K562 (cell line): ENCODE measurements at regions not wholly inside any gene's neighbourhood (a gene's known extent, or its start where the extent isn't known, plus 50 kb on each side); places are given as distances from the start of the nearest gene placed in this dataset.

ENCODE experiments used
- ATAC-seq: fragments of 200-7000 bp; cut with Tn5 transposase; 3 replicates; pipeline ENCODE4 v1.9.1; 2020; ENCODE audit warnings: moderate library complexity
- BruUV-seq: library from RNA; stranded (reverse); fragments of 400-500 nt; replicated peaks from 2 replicates; lab custom pipeline; 2021; lab: Mats Ljungman, UMichigan
- CTCF ChIA-PET: fragments of 300-600 bp; formaldehyde crosslinking; extraction: SDS; loops from one replicate; lab custom pipeline; 2021; ENCODE audit warnings: low intra/inter-chr PET ratio; lab: Yijun Ruan, JAX
- POLR2A ChIA-PET: fragments of 300-600, 350-650 bp; sonication (Branson Sonifier 250); formaldehyde crosslinking; extraction: SDS; loops from one replicate; lab custom pipeline; 2021; ENCODE audit warnings: antibody characterized with exemption, inconsistent platforms; lab: Yijun Ruan, JAX
- DNase-seq, 4 experiments: peaks; one replicate each; pipeline versions ENCODE4 v3.0.0 to v3.0.0-alpha.2; 2011 to 2018; ENCODE audit warnings: low spot score in 3 of 4, mixed read lengths in 3 of 4; ENCODE audit errors: extremely low read depth in 1 of 4
- FAIRE-seq: peaks from 2 replicates; lab custom pipeline; 2011; peaks lifted over from hg19 to GRCh38; lab: Jason Lieb, UNC
- H2AFZ ChIP-seq: 2 replicates; pipeline ENCODE4 v1.6.0; 2011; ENCODE audit warnings: low read depth, low read length, control low read depth, inconsistent platforms
- H3K27ac ChIP-seq: fragments of 200-600 bp; 3 replicates; pipeline ENCODE4 v1.8.0; 2011; ENCODE audit warnings: low read depth, mild to moderate bottlenecking, control low read depth, inconsistent platforms, low read length, moderate library complexity, mixed read lengths; ENCODE audit errors: extremely low read depth
- H3K27me3 ChIP-seq, 2 experiments: fragments of 300-600 bp in 1 of 2; 2 replicates in 1 of 2; 3 replicates in 1 of 2; pipeline versions ENCODE4 v1.6.0 to v1.8.0; 2011; ENCODE audit warnings: inconsistent platforms in 2 of 2, low read length in 2 of 2, mild to moderate bottlenecking in 1 of 2, mixed read lengths in 1 of 2, moderate library complexity in 1 of 2; ENCODE audit not compliant: control insufficient read depth in 2 of 2, insufficient read depth in 2 of 2
- H3K36me3 ChIP-seq: fragments of 300-600 bp; 3 replicates; pipeline ENCODE4 v1.8.0; 2011; ENCODE audit warnings: mild to moderate bottlenecking, low read length, inconsistent platforms; ENCODE audit not compliant: control insufficient read depth, insufficient read depth
- H3K4me1 ChIP-seq, 2 experiments: fragments of 200-600 bp in 1 of 2; replicated peaks in 1 of 2; 2 replicates in 1 of 2; 3 replicates in 1 of 2; pipeline versions ENCODE4 v1.5.1 to v1.8.0; 2011; ENCODE audit warnings: inconsistent platforms in 2 of 2, low read length in 2 of 2, mild to moderate bottlenecking in 1 of 2, mixed read lengths in 1 of 2, moderate library complexity in 1 of 2; ENCODE audit not compliant: control insufficient read depth in 2 of 2, insufficient read depth in 2 of 2
- H3K4me2 ChIP-seq: 2 replicates; pipeline ENCODE4 v1.6.1; 2011; ENCODE audit warnings: low read length, control low read depth, inconsistent platforms, mixed read lengths; ENCODE audit not compliant: insufficient read depth
- H3K4me3 ChIP-seq: fragments of 200-600 bp; sonication (generic), shearing (Covaris generic); 2 replicates; pipeline ENCODE4 v1.5.1; 2016; ENCODE audit warnings: control low read depth, inconsistent platforms
- H3K79me2 ChIP-seq: fragments of 200-600 bp; 3 replicates; pipeline ENCODE4 v1.8.0; 2011; ENCODE audit warnings: low read length, inconsistent platforms; ENCODE audit not compliant: control insufficient read depth, insufficient read depth
- H3K9ac ChIP-seq, 2 experiments: 2 replicates each; pipeline versions ENCODE4 v1.6.0 to v1.6.1; 2011; ENCODE audit warnings: low read depth in 2 of 2, low read length in 2 of 2, control low read depth in 1 of 2, inconsistent platforms in 1 of 2, mild to moderate bottlenecking in 1 of 2, mixed read lengths in 1 of 2; ENCODE audit not compliant: insufficient read depth in 1 of 2
- H3K9me1 ChIP-seq: one replicate; pipeline ENCODE4 v1.6.0; 2011; ENCODE audit warnings: inconsistent platforms, mild to moderate bottlenecking, low read length, moderate library complexity; ENCODE audit not compliant: control insufficient read depth, insufficient read depth
- H3K9me3 ChIP-seq: replicated peaks from 2 replicates; pipeline ENCODE4 v1.5.1; 2011; ENCODE audit warnings: low read depth, low read length, inconsistent platforms; ENCODE audit not compliant: control insufficient read depth, insufficient read depth
- H4K20me1 ChIP-seq: replicated peaks from 2 replicates; pipeline ENCODE4 v1.6.1; 2011; ENCODE audit warnings: low read length, inconsistent platforms, mixed read lengths; ENCODE audit not compliant: control insufficient read depth, insufficient read depth
- MED1 ChIP-seq: sonication (generic); formaldehyde crosslinking; IDR thresholded peaks from 2 replicates; pipeline ENCODE4 v1.8.1; 2023; ENCODE audit warnings: missing genetic modification reagents, borderline replicate concordance
- NR2C1 ChIP-seq, 2 experiments: fragments of 450-650 bp; IDR thresholded peaks; 2 replicates each; pipeline ENCODE4 v1.6.1; 2017; ENCODE audit warnings: mild to moderate bottlenecking in 2 of 2, antibody characterized with exemption in 1 of 2, inconsistent platforms in 1 of 2, missing compliant biosample characterization in 1 of 2, missing genetic modification characterization in 1 of 2
- SMAD4 ChIP-seq: fragments of 250-450 bp; sonication (Bioruptor Pico); conservative IDR thresholded peaks from 2 replicates; pipeline ENCODE4 v1.8.0; 2021; ENCODE audit warnings: inconsistent platforms, mild to moderate bottlenecking, moderate library complexity
- SNIP1 ChIP-seq: fragments of 450-650 bp; IDR thresholded peaks from 2 replicates; pipeline ENCODE4 v1.7.1; 2017; ENCODE audit warnings: low read depth, mild to moderate bottlenecking
- SRSF7 ChIP-seq: fragments of 200-400 bp; formaldehyde crosslinking; optimal IDR thresholded peaks from 2 replicates; pipeline ENCODE3; 2017; ENCODE audit warnings: mild to moderate bottlenecking, low read depth, low read length
- ZNF134 ChIP-seq: fragments of 250-450 bp; sonication (Bioruptor Pico); conservative IDR thresholded peaks from 2 replicates; pipeline ENCODE4 v1.4.0; 2020
- ZNF175 ChIP-seq: fragments of 200-800 bp; sonication (Bioruptor generic); IDR thresholded peaks from 2 replicates; pipeline ENCODE4 v1.6.1; 2016; ENCODE audit warnings: low read depth, mild to moderate bottlenecking, missing genetic modification characterization, missing compliant biosample characterization
- WGBS: fragments of 100-300 bp; shearing (Covaris generic); methylation state at CpG from one replicate; pipeline ENCODE4 v1.1.6; 2016; ENCODE audit warnings: low coverage, mixed read lengths; ENCODE audit not compliant: insufficient coverage; ENCODE audit errors: missing lambda C conversion rate; 5-methylcytosine and 5-hydroxymethylcytosine counted together
- in situ Hi-C: fragments of 300-500 bp; cut with MboI; formaldehyde crosslinking; loops from 4 replicates; pipeline ENCODE4 v1.15.0; 2018; ENCODE audit warnings: inconsistent platforms, mixed read lengths
- intact Hi-C: fragments of 100-400 bp; cut with micrococcal nuclease; formaldehyde crosslinking; loops from 2 replicates; pipeline ENCODE4 v1.14.2; 2022

GRCh38 chr16:11464241-11464640 is 119.0 kb downstream of the RMI2 start:
- DNase-seq (no peak), FAIRE-seq (no peak), ATAC-seq (no peak)
- no peaks in the 10 kb centered on the region for H3K79me2 ChIP-seq
- H3K9me3 ChIP-seq: peaks cover 3% of the 10 kb centered on the region; the same call in 1 of the 2 replicates
- no peak overlapping the region for H2AFZ ChIP-seq
- intact Hi-C loops: no loop called here
- H3K9me1 ChIP-seq: no peaks in the 10 kb centered on the region
- in situ Hi-C loops: no loop called here
- H4K20me1 ChIP-seq: peaks cover 5% of the 10 kb centered on the region
- no peaks in the 10 kb centered on the region for H3K36me3 ChIP-seq
- POLR2A ChIA-PET: interaction anchor here (0.6 to 1.0 kb wide), 5 partner anchors 9 to 70 kb away, joined by 3 to 4 read pairs (median 3); no protein-coding TSS in a partner anchor
- BruUV-seq: no TSS peak
- peaks cover 15 to 45% of the 10 kb centered on the region in 2 experiments; a peak in 4 of 5 replicates for H3K27me3 ChIP-seq
- H3K4me1 ChIP-seq: peaks cover 0 to 4% of the 10 kb centered on the region in 2 experiments; a peak in 2 of 5 replicates
- H3K4me2 ChIP-seq: no peak overlapping the region
- no peak overlapping the region for H3K9ac ChIP-seq
- CTCF ChIA-PET: no interaction called here
- TF ChIP-seq ZNF134 (CRISPR knock-in tag) (no peak), NR2C1 (IDR thresholded peaks at IDR 0.05) (no peak), NR2C1 (tag; IDR thresholded peaks at IDR 0.05) (no peak), SMAD4 (CRISPR knock-in tag) (no peak), MED1 (CRISPR knock-in tag) (no peak), SRSF7 (no peak), SNIP1 (no peak), ZNF175 (no peak)
- H3K27ac ChIP-seq: no peak overlapping the region
- 17% methylated on average over 9 of the region's 9 CpGs for WGBS
- no peak overlapping the region for H3K4me3 ChIP-seq
